GM18907 (cell line): ENCODE measurements at regions not wholly inside any gene's neighbourhood (a gene's known extent, or its start where the extent isn't known, plus 50 kb on each side); places are given as distances from the start of the nearest gene placed in this dataset.

Experiments
- ATAC-seq: cut with Tn5 transposase; IDR thresholded peaks from one replicate; pipeline ENCODE4 v1.9.1; 2021; ENCODE audit warnings: mild to moderate bottlenecking, moderate library complexity; ENCODE audit not compliant: unreplicated experiment

GRCh38 chr14:76929927-76930326 lies 98.6 kb downstream of the IRF2BPL start:
- no peak for ATAC-seq

GRCh38 chr14:76927971-76928700 lies 100.4 kb downstream of the IRF2BPL start:
- ATAC-seq, result no peak

GRCh38 chr14:76926521-76927251 lies 100.5 kb downstream of the LRRC74A start:
- peak; percentile 62 for ATAC-seq

GRCh38 chr14:76925097-76925441 lies 98.9 kb downstream of the LRRC74A start:
- ATAC-seq, result no peak

- no peak for ATAC-seq
These were observed 98.3 kb downstream of the LRRC74A start for GRCh38 chr14:76924371-76925096.

- no peak for ATAC-seq
These were observed 97.5 kb downstream of the LRRC74A start for GRCh38 chr14:76923431-76924370.

GRCh38 chr14:76922584-76922983 lies 96.4 kb downstream of the LRRC74A start:
- ATAC-seq, result no peak

GRCh38 chr14:76922092-76922491 lies 95.9 kb downstream of the LRRC74A start:
- no peak for ATAC-seq

- no peak for ATAC-seq
These were observed 94.8 kb downstream of the LRRC74A start for GRCh38 chr14:76921088-76921399.

GRCh38 chr14:76920331-76921087 lies 94.3 kb downstream of the LRRC74A start:
- ATAC-seq, result no peak

- ATAC-seq, result no peak
These were observed 93.5 kb downstream of the LRRC74A start for GRCh38 chr14:76919431-76920330.
